Occipital lobe (tissue), 1 donor: ENCODE measurements at regions not wholly inside any gene's neighbourhood (a gene's known extent, or its start where the extent isn't known, plus 50 kb on each side); places are given as distances from the start of the nearest gene placed in this dataset.

Experiments used
- DNase-seq: peaks from one replicate; lab custom pipeline; 2025; lab: John Stamatoyannopoulos, UW

- no peak for DNase-seq
Observed at GRCh38 chr5:110073534-110073933, 383.8 kb downstream of the MAN2A1 start.

GRCh38 chr5:110075656-110076055 is 385.9 kb downstream of the MAN2A1 start:
- DNase-seq = no peak

- DNase-seq = no peak
Observed at GRCh38 chr5:110077147-110077546, 387.4 kb downstream of the MAN2A1 start.

GRCh38 chr5:110082194-110082593 is 392.5 kb downstream of the MAN2A1 start:
- DNase-seq = no peak

- no peak for DNase-seq
Observed at GRCh38 chr5:110082863-110083262, 393.1 kb downstream of the MAN2A1 start.

- no peak for DNase-seq
Observed at GRCh38 chr5:110085826-110086225, 396.1 kb downstream of the MAN2A1 start.

- DNase-seq = no peak
Observed at GRCh38 chr5:110086658-110087388, 397.1 kb downstream of the MAN2A1 start.

GRCh38 chr5:110087829-110088228 is 398.1 kb downstream of the MAN2A1 start:
- no peak for DNase-seq

- no peak for DNase-seq
Observed at GRCh38 chr5:110088676-110089436, 399.1 kb downstream of the MAN2A1 start.

GRCh38 chr5:110092955-110093785 is 403.4 kb downstream of the MAN2A1 start:
- DNase-seq = no peak

GRCh38 chr5:110094109-110094508 is 404.4 kb downstream of the MAN2A1 start:
- DNase-seq = no peak

- DNase-seq = no peak
Observed at GRCh38 chr5:110094548-110094947, 404.8 kb downstream of the MAN2A1 start.

GRCh38 chr5:110096419-110096818 is 406.7 kb downstream of the MAN2A1 start:
- DNase-seq = no peak

GRCh38 chr5:110099572-110099971 is 409.8 kb downstream of the MAN2A1 start:
- no peak for DNase-seq

GRCh38 chr5:110103081-110103480 is 413.4 kb downstream of the MAN2A1 start:
- no peak for DNase-seq

- DNase-seq = no peak
Observed at GRCh38 chr5:110104060-110104725, 414.5 kb downstream of the MAN2A1 start.

- DNase-seq = no peak
Observed at GRCh38 chr5:110104726-110105669, 415.3 kb downstream of the MAN2A1 start.

GRCh38 chr5:110105692-110106091 is 416.0 kb downstream of the MAN2A1 start:
- no peak for DNase-seq

GRCh38 chr5:110106750-110107149 is 417.0 kb downstream of the MAN2A1 start:
- no peak for DNase-seq

- DNase-seq = no peak
Observed at GRCh38 chr5:110108520-110108919, 418.8 kb downstream of the MAN2A1 start.
